Neuron (in vitro differentiated cells): ENCODE measurements at regions not wholly inside any gene's neighbourhood (a gene's known extent, or its start where the extent isn't known, plus 50 kb on each side); places are given as distances from the start of the nearest gene placed in this dataset.

Experiments
- H2AFZ ChIP-seq: one replicate; pipeline ENCODE4 v1.6.1; 2013; ENCODE audit warnings: low read depth, mild to moderate bottlenecking, inconsistent platforms, low read length, moderate library complexity
- H3K27me3 ChIP-seq: one replicate; pipeline ENCODE4 v1.6.1; 2013; ENCODE audit warnings: low read length; ENCODE audit not compliant: insufficient read depth
- H3K36me3 ChIP-seq: one replicate; pipeline ENCODE4 v1.6.1; 2013; ENCODE audit warnings: low read length; ENCODE audit not compliant: insufficient read depth
- H3K4me1 ChIP-seq: one replicate; pipeline ENCODE4 v1.6.1; 2013; ENCODE audit warnings: low read length; ENCODE audit not compliant: insufficient read depth
- H3K4me3 ChIP-seq: 2 replicates; pipeline ENCODE4 v1.5.1; 2013; ENCODE audit warnings: mild to moderate bottlenecking, low read length, moderate library complexity
- H3K9me3 ChIP-seq: one replicate; pipeline ENCODE4 v1.6.1; 2013; ENCODE audit warnings: low read length

- Histone ChIP-seq H3K4me1 (no peaks in the 10 kb centered on the region), H3K36me3 (no peaks in the 10 kb centered on the region), H3K9me3 (no peaks in the 10 kb centered on the region), H2AFZ (no peak overlapping the region), H3K4me3 (no peak overlapping the region), H3K27me3 (no peaks in the 10 kb centered on the region)
Measured at GRCh38 chr18:47522359-47522758, 270.9 kb upstream of the SKOR2 start.

GRCh38 chr18:47520263-47520662 is 268.8 kb upstream of the SKOR2 start:
- no peak overlapping the region for H2AFZ ChIP-seq
- no peaks in the 10 kb centered on the region for H3K36me3 ChIP-seq
- H3K9me3 ChIP-seq = no peaks in the 10 kb centered on the region
- no peaks in the 10 kb centered on the region for H3K27me3 ChIP-seq
- no peaks in the 10 kb centered on the region for H3K4me1 ChIP-seq
- H3K4me3 ChIP-seq = no peak overlapping the region

GRCh38 chr18:47519706-47520105 is 268.2 kb upstream of the SKOR2 start:
- no peaks in the 10 kb centered on the region for H3K9me3 ChIP-seq

GRCh38 chr18:47519277-47519676 is 267.8 kb upstream of the SKOR2 start:
- no peaks in the 10 kb centered on the region for H3K36me3 ChIP-seq
- no peaks in the 10 kb centered on the region for H3K27me3 ChIP-seq
- no peak overlapping the region for H3K4me3 ChIP-seq
- H2AFZ ChIP-seq = no peak overlapping the region
- no peaks in the 10 kb centered on the region for H3K4me1 ChIP-seq
- no peaks in the 10 kb centered on the region for H3K9me3 ChIP-seq

More at GRCh38 chr18:47519706-47520105, 268.2 kb upstream of the SKOR2 start:
- Histone ChIP-seq H3K36me3 (no peaks in the 10 kb centered on the region), H3K4me3 (no peak overlapping the region), H3K27me3 (no peaks in the 10 kb centered on the region), H2AFZ (no peak overlapping the region), H3K4me1 (no peaks in the 10 kb centered on the region)

- Histone ChIP-seq H3K9me3 (no peaks in the 10 kb centered on the region), H3K4me1 (no peaks in the 10 kb centered on the region), H2AFZ (no peak overlapping the region), H3K4me3 (no peak overlapping the region), H3K36me3 (no peaks in the 10 kb centered on the region), H3K27me3 (no peaks in the 10 kb centered on the region)
Measured at GRCh38 chr18:47513614-47514013, 262.2 kb upstream of the SKOR2 start.

- Histone ChIP-seq H3K36me3 (no peaks in the 10 kb centered on the region), H2AFZ (no peak overlapping the region), H3K4me1 (no peaks in the 10 kb centered on the region), H3K4me3 (no peak overlapping the region), H3K27me3 (no peaks in the 10 kb centered on the region), H3K9me3 (no peaks in the 10 kb centered on the region)
Measured at GRCh38 chr18:47512726-47513435, 261.4 kb upstream of the SKOR2 start.

- Histone ChIP-seq H2AFZ (no peak overlapping the region), H3K27me3 (no peaks in the 10 kb centered on the region), H3K4me1 (no peaks in the 10 kb centered on the region), H3K9me3 (no peaks in the 10 kb centered on the region), H3K4me3 (no peak overlapping the region), H3K36me3 (no peaks in the 10 kb centered on the region)
Measured at GRCh38 chr18:47512056-47512455, 260.6 kb upstream of the SKOR2 start.

- Histone ChIP-seq H3K36me3 (no peaks in the 10 kb centered on the region), H3K4me1 (no peaks in the 10 kb centered on the region), H3K9me3 (no peaks in the 10 kb centered on the region), H3K27me3 (no peaks in the 10 kb centered on the region), H3K4me3 (no peak overlapping the region), H2AFZ (no peak overlapping the region)
Measured at GRCh38 chr18:47510831-47511230, 259.4 kb upstream of the SKOR2 start.

GRCh38 chr18:47507651-47508050 is 256.2 kb upstream of the SKOR2 start:
- Histone ChIP-seq H3K4me3 (no peak overlapping the region), H3K9me3 (no peaks in the 10 kb centered on the region), H2AFZ (no peak overlapping the region), H3K36me3 (no peaks in the 10 kb centered on the region), H3K27me3 (no peaks in the 10 kb centered on the region), H3K4me1 (no peaks in the 10 kb centered on the region)

- Histone ChIP-seq H3K4me3 (no peak overlapping the region), H3K36me3 (no peaks in the 10 kb centered on the region), H3K27me3 (no peaks in the 10 kb centered on the region), H3K9me3 (no peaks in the 10 kb centered on the region), H2AFZ (no peak overlapping the region), H3K4me1 (no peaks in the 10 kb centered on the region)
Measured at GRCh38 chr18:47506897-47507296, 255.4 kb upstream of the SKOR2 start.

GRCh38 chr18:47501946-47502345 is 250.5 kb upstream of the SKOR2 start:
- no peaks in the 10 kb centered on the region for H3K9me3 ChIP-seq
- no peak overlapping the region for H2AFZ ChIP-seq
- no peaks in the 10 kb centered on the region for H3K27me3 ChIP-seq
- no peak overlapping the region for H3K4me3 ChIP-seq
- H3K4me1 ChIP-seq = no peaks in the 10 kb centered on the region
- no peaks in the 10 kb centered on the region for H3K36me3 ChIP-seq

- no peaks in the 10 kb centered on the region for H3K27me3 ChIP-seq
- no peaks in the 10 kb centered on the region for H3K4me1 ChIP-seq
- no peak overlapping the region for H3K4me3 ChIP-seq
- no peak overlapping the region for H2AFZ ChIP-seq
- no peaks in the 10 kb centered on the region for H3K36me3 ChIP-seq
- no peaks in the 10 kb centered on the region for H3K9me3 ChIP-seq
Measured at GRCh38 chr18:47500930-47501329, 249.5 kb upstream of the SKOR2 start.

- Histone ChIP-seq H3K27me3 (no peaks in the 10 kb centered on the region), H3K36me3 (no peaks in the 10 kb centered on the region), H2AFZ (no peak overlapping the region), H3K4me1 (no peaks in the 10 kb centered on the region), H3K9me3 (no peaks in the 10 kb centered on the region), H3K4me3 (no peak overlapping the region)
Measured at GRCh38 chr18:47492691-47493090, 241.2 kb upstream of the SKOR2 start.

GRCh38 chr18:47490882-47491281 is 239.4 kb upstream of the SKOR2 start:
- Histone ChIP-seq H3K4me1 (no peaks in the 10 kb centered on the region), H3K9me3 (no peaks in the 10 kb centered on the region), H3K27me3 (no peaks in the 10 kb centered on the region), H3K4me3 (no peak overlapping the region), H2AFZ (no peak overlapping the region), H3K36me3 (no peaks in the 10 kb centered on the region)
